Psoas muscle (tissue), 7 donors: ENCODE measurements at regions not wholly inside any gene's neighbourhood (a gene's known extent, or its start where the extent isn't known, plus 50 kb on each side); places are given as distances from the start of the nearest gene placed in this dataset.

Source experiments
- ATAC-seq, 4 donors: fragments of 200-7000 bp; cut with Tn5 transposase; one replicate each; pipeline ENCODE4 v1.9.1; 2020; ENCODE audit warnings: moderate library complexity in 3 of 4, mild to moderate bottlenecking in 2 of 4
- DNase-seq, 2 donors: peaks; one replicate each; pipeline ENCODE4 v3.0.0-alpha.2; 2020
- H3K27ac ChIP-seq: fragments of 200-600 bp; one replicate; pipeline ENCODE4 v1.8.0; 2022
- H3K27me3 ChIP-seq, 3 donors: fragments of 200-600 bp in 1 of 3; one replicate each; pipeline versions ENCODE4 v1.6.1 to v1.8.0; 2013 to 2022; ENCODE audit warnings: low read length in 2 of 3, mild to moderate bottlenecking in 2 of 3, moderate library complexity in 1 of 3; ENCODE audit not compliant: insufficient read depth in 3 of 3
- H3K36me3 ChIP-seq, 2 donors: fragments of 200-600 bp in 1 of 2; one replicate each; pipeline versions ENCODE4 v1.6.1 to v1.8.0; 2013 to 2022; ENCODE audit warnings: low read depth in 1 of 2, mild to moderate bottlenecking in 1 of 2, moderate library complexity in 1 of 2; ENCODE audit not compliant: insufficient read depth in 1 of 2
- H3K4me1 ChIP-seq: fragments of 200-600 bp; one replicate; pipeline ENCODE4 v1.8.0; 2022
- H3K4me3 ChIP-seq: fragments of 200-600 bp; one replicate; pipeline ENCODE4 v1.8.0; 2022; ENCODE audit warnings: mild to moderate bottlenecking
- H3K9me3 ChIP-seq: fragments of 200-600 bp; one replicate; pipeline ENCODE4 v1.8.0; 2022
- CTCF ChIP-seq: fragments of 200-600 bp; IDR thresholded peaks from one replicate; pipeline ENCODE4 v1.8.0; 2022; ENCODE audit warnings: antibody characterized with exemption
- WGBS, 3 donors: extraction: QIAGEN DNeasy Blood & Tissue Kit; methylation state at CpG; one replicate each; pipeline versions ENCODE4 v1.1.6 to v1.1.7; 2013; 5-methylcytosine and 5-hydroxymethylcytosine counted together
- intact Hi-C, 2 donors: fragments of 100-400 bp; cut with DNase I; formaldehyde crosslinking; loops; one replicate each; pipeline versions ENCODE4 v1.11.0 to v1.14.2; 2022
- donor health status: healthy with polysubstance abuse.
- donor health status: DM: no; HTN: no; CAD: no; lungs with moderate emphysema.
- donor health status: Bipolar disorder and iron deficiency.
- donor health status: healthy.
- donor health status: DM: yes; HTN: yes; CAD: no.
- donor health status: DM: no; HTN: no; CAD: no.
- donor health status: DM: yes; HTN: yes; CAD: no.

DNA sequence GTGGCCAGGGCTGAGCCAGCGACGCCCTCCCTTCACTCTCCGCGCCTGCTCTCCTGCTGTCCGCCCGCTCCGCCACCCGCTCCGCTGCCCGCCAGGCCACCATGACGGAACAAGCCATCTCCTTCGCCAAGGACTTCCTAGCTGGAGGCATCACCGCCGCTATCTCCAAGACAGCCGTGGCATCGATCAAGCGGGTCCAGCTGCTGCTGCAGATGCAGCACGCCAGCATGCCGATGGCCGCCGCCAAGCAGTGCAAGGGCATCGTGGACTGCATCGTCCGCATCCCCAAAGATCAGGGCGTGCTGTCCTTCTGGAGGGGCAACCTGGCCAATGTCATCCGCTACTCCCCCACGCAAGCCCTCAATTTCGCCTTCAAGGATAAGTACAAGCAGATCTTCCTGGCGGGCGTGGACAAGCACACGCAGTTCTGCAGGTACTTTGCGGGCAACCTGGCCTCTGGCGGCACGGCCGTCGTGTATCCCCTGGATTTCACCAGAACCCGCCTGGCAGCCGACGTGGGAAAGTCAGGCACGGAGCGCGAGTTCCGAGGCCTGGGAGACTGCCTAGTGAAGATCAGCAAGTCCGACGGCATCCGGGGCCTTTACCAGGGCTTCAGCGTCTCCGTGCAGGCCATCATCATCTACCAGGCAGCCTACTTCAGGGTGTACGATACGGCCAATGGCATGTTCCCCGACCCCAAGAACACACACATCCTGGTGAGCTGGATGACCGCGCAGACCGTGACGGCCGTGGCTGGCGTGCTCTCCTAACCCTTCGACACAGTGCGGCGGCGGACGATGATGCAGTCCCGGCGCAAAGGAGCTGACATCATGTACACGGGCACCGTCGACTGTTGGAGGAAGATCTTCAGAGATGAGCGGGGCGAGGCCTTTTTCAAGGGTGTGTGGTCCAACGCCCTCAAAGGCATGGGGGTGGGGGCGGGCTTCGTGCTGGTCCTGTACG, 1130.4 kb upstream of the ACO1 start:
- no peaks in the 10 kb centered on the region for H3K27me3 ChIP-seq
- DNase-seq (peak in 1 of 2 donors; percentile 39), ATAC-seq (no peak)
- intact Hi-C loops, result no loop called here
- TF ChIP-seq CTCF, result no peak
- WGBS, 3 donors, result 97 to 98% (median 98%) methylated on average over 73 of the region's 73 CpGs
- no peaks in the 10 kb centered on the region for H3K9me3 ChIP-seq
- no peak overlapping the region for H3K4me3 ChIP-seq
- H3K36me3 ChIP-seq, result no peaks in the 10 kb centered on the region
- no peaks in the 10 kb centered on the region for H3K4me1 ChIP-seq
- no peak overlapping the region for H3K27ac ChIP-seq

DNA sequence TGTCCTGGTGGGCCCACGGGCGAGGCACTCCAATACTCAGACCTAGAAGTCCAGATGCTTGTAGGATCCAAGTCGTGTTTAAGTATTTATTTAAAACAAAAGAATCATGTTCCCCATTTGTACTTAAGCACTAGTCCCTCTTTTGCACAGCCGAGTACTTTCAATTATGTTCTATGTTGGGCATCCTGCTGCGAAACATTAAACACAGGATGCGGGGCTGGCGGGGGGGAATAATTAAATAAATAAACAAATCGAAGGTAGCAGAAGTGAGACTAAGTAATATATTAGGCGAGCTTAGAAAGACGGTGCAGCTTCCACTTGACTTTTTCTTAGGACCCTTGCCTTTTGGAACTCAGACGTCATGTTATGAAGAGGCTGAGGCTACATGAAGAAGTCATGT, 1129.2 kb upstream of the ACO1 start:
- H3K4me3 ChIP-seq, result no peak overlapping the region
- intact Hi-C loops, result no loop called here

GRCh38 chr9:31259824-31260223, 1124.6 kb upstream of the ACO1 start:
- no peak for TF ChIP-seq CTCF
- Histone ChIP-seq H3K4me1 (no peaks in the 10 kb centered on the region), H3K9me3 (no peaks in the 10 kb centered on the region), H3K4me3 (no peak overlapping the region), H3K36me3 (no peaks in the 10 kb centered on the region), H3K27ac (no peak overlapping the region), H3K27me3 (no peaks in the 10 kb centered on the region)
- no peak for ATAC-seq
- intact Hi-C loops, result no loop called here
- DNase-seq, result no peak
- WGBS, 3 donors, result 46 to 56% (median 51%) methylated on average over 2 of the region's 2 CpGs

More for the DNA sequence above, 1129.2 kb upstream of the ACO1 start:
- no peaks in the 10 kb centered on the region for H3K36me3 ChIP-seq
- DNase-seq, result no peak
- no peaks in the 10 kb centered on the region for H3K27me3 ChIP-seq
- no peak for TF ChIP-seq CTCF
- WGBS, 3 donors, result 89 to 93% (median 92%) methylated on average over 11 of the region's 11 CpGs
- no peaks in the 10 kb centered on the region for H3K4me1 ChIP-seq
- no peaks in the 10 kb centered on the region for H3K9me3 ChIP-seq
- ATAC-seq, result no peak
- H3K27ac ChIP-seq, result no peak overlapping the region

- Histone ChIP-seq H3K27ac (no peak overlapping the region), H3K4me3 (no peak overlapping the region), H3K4me1 (no peaks in the 10 kb centered on the region), H3K9me3 (no peaks in the 10 kb centered on the region), H3K36me3 (no peaks in the 10 kb centered on the region), H3K27me3 (no peaks in the 10 kb centered on the region)
- intact Hi-C loops, result no loop called here
- DNase-seq (no peak), ATAC-seq (no peak)
- TF ChIP-seq CTCF, result no peak
- 69 to 80% (median 79%) methylated on average over 4 of the region's 4 CpGs for WGBS, 3 donors
These were observed 1111.8 kb upstream of the ACO1 start for GRCh38 chr9:31272456-31273295.
